ENCODE measurements at regions not wholly inside any gene's neighbourhood (a gene's known extent, or its start where the extent isn't known, plus 50 kb on each side); places are given as distances from the start of the nearest gene placed in this dataset.

GRCh38 chr2:164048729-164049128 is 312.9 kb upstream of the FIGN start:
- no peak for TF ChIP-seq POLR2AphosphoS5 (IDR thresholded peaks at IDR 0.05)
- TF ChIP-seq CTCF (IDR thresholded peaks at IDR 0.05) = no peak
- TF ChIP-seq POLR2A (IDR thresholded peaks at IDR 0.05) = no peak
